ENCODE measurements at regions not wholly inside any gene's neighbourhood (a gene's known extent, or its start where the extent isn't known, plus 50 kb on each side); places are given as distances from the start of the nearest gene placed in this dataset.

GRCh38 chr16:80079072-80079471, 461.7 kb upstream of the DYNLRB2 start:
- H3K4me3 ChIP-seq (ENCODE audit: low read length), result no peak overlapping the region
- H3K9me3 ChIP-seq (ENCODE audit: control insufficient read depth, insufficient read depth, low read length), result no peaks in the 10 kb centered on the region
- H3K4me1 ChIP-seq (ENCODE audit: control insufficient read depth, low read length), result no peaks in the 10 kb centered on the region
- no peak overlapping the region for H3K4me2 ChIP-seq (ENCODE audit: low read length)
- no peaks in the 10 kb centered on the region for H3K79me2 ChIP-seq (ENCODE audit: control insufficient read depth, low read length)
- no peak overlapping the region for H3K27ac ChIP-seq (ENCODE audit: low read depth, low read length)
- no peak for TF ChIP-seq EZH2phosphoT487 (IDR thresholded peaks at IDR 0.05; ENCODE audit: borderline replicate concordance, low read length)
- TF ChIP-seq CTCF (IDR thresholded peaks at IDR 0.05; ENCODE audit: low read depth, low read length, poor library complexity, severe bottlenecking), result no peak
- H3F3A ChIP-seq (ENCODE audit: control insufficient read depth, insufficient read depth), result no peaks in the 10 kb centered on the region
- H4K20me1 ChIP-seq (ENCODE audit: control insufficient read depth, insufficient read depth, low read depth, low read length), result no peaks in the 10 kb centered on the region
- no peaks in the 10 kb centered on the region for H3K27me3 ChIP-seq (ENCODE audit: control insufficient read depth, low read length)
- H3K9me2 ChIP-seq (replicated peaks; ENCODE audit: control insufficient read depth, low read length), result no peaks in the 10 kb centered on the region
- H3K36me3 ChIP-seq (ENCODE audit: control insufficient read depth, low read length), result no peaks in the 10 kb centered on the region

GRCh38 chr16:80077696-80078095, 463.1 kb upstream of the DYNLRB2 start:
- H3K27me3 ChIP-seq (ENCODE audit: control insufficient read depth, low read length), result no peaks in the 10 kb centered on the region
- no peaks in the 10 kb centered on the region for H4K20me1 ChIP-seq (ENCODE audit: control insufficient read depth, insufficient read depth, low read depth, low read length)
- no peak overlapping the region for H3K4me2 ChIP-seq (ENCODE audit: low read length)
- no peaks in the 10 kb centered on the region for H3K4me1 ChIP-seq (ENCODE audit: control insufficient read depth, low read length)
- H3K4me3 ChIP-seq (ENCODE audit: low read length), result no peak overlapping the region
- no peaks in the 10 kb centered on the region for H3K36me3 ChIP-seq (ENCODE audit: control insufficient read depth, low read length)
- no peaks in the 10 kb centered on the region for H3F3A ChIP-seq (ENCODE audit: control insufficient read depth, insufficient read depth)
- H3K9me3 ChIP-seq (ENCODE audit: control insufficient read depth, insufficient read depth, low read length), result no peaks in the 10 kb centered on the region
- no peaks in the 10 kb centered on the region for H3K79me2 ChIP-seq (ENCODE audit: control insufficient read depth, low read length)
- H3K27ac ChIP-seq (ENCODE audit: low read depth, low read length), result no peak overlapping the region
- no peak for TF ChIP-seq CTCF (IDR thresholded peaks at IDR 0.05; ENCODE audit: low read depth, low read length, poor library complexity, severe bottlenecking)
- no peak for TF ChIP-seq EZH2phosphoT487 (IDR thresholded peaks at IDR 0.05; ENCODE audit: borderline replicate concordance, low read length)
- no peaks in the 10 kb centered on the region for H3K9me2 ChIP-seq (replicated peaks; ENCODE audit: control insufficient read depth, low read length)

DNA sequence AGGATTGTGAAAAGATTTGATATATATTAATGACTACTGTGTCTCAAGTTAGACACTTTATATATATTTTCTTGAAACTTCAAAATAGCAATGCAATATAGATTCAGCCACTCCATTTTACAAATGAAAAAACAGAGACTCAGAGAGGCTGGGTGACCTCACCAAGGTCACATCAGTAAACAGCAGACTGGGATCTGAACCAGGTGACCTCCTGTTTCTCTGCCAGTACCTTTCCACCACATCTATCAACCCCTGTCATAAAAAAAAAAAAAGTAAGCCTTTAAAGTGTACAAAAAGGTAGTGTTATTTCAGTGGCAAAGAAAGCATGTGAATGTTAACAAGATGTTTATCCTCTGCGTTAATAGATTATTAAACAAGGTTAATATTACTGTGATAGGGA, 466.5 kb upstream of the DYNLRB2 start:
- Histone ChIP-seq H3K9me3 (ENCODE audit: control insufficient read depth, insufficient read depth, low read length) (no peaks in the 10 kb centered on the region), H3K4me1 (ENCODE audit: control insufficient read depth, low read length) (no peaks in the 10 kb centered on the region), H3K9me2 (replicated peaks; ENCODE audit: control insufficient read depth, low read length) (no peaks in the 10 kb centered on the region), H3K4me2 (ENCODE audit: low read length) (no peak overlapping the region), H3K79me2 (ENCODE audit: control insufficient read depth, low read length) (no peaks in the 10 kb centered on the region), H4K20me1 (ENCODE audit: control insufficient read depth, insufficient read depth, low read depth, low read length) (no peaks in the 10 kb centered on the region), H3F3A (ENCODE audit: control insufficient read depth, insufficient read depth) (no peaks in the 10 kb centered on the region), H3K4me3 (ENCODE audit: low read length) (no peak overlapping the region), H3K27ac (ENCODE audit: low read depth, low read length) (no peak overlapping the region), H3K27me3 (ENCODE audit: control insufficient read depth, low read length) (no peaks in the 10 kb centered on the region), H3K36me3 (ENCODE audit: control insufficient read depth, low read length) (no peaks in the 10 kb centered on the region)
- TF ChIP-seq EZH2phosphoT487 (IDR thresholded peaks at IDR 0.05; ENCODE audit: borderline replicate concordance, low read length) (no peak), CTCF (IDR thresholded peaks at IDR 0.05; ENCODE audit: low read depth, low read length, poor library complexity, severe bottlenecking) (no peak)

Data from DOHH2 (cell line).